GM21367 (cell line): ENCODE measurements at regions not wholly inside any gene's neighbourhood (a gene's known extent, or its start where the extent isn't known, plus 50 kb on each side); places are given as distances from the start of the nearest gene placed in this dataset.

Experiments
- ATAC-seq: cut with Tn5 transposase; IDR thresholded peaks from one replicate; pipeline ENCODE4 v1.9.1; 2021; ENCODE audit not compliant: unreplicated experiment

- no peak for ATAC-seq
Observed at GRCh38 chr1:82560566-82560965, 759.8 kb downstream of the ADGRL2 start.

- ATAC-seq: no peak
Observed at GRCh38 chr1:82555501-82555900, 754.8 kb downstream of the ADGRL2 start.

- ATAC-seq: no peak
Observed at GRCh38 chr1:82549841-82550240, 749.1 kb downstream of the ADGRL2 start.

- no peak for ATAC-seq
Observed at GRCh38 chr1:82542766-82543165, 742.0 kb downstream of the ADGRL2 start.

- ATAC-seq: no peak
Observed at GRCh38 chr1:82542141-82542540, 741.4 kb downstream of the ADGRL2 start.

- ATAC-seq: no peak
Observed at GRCh38 chr1:82540006-82540405, 739.3 kb downstream of the ADGRL2 start.

GRCh38 chr1:82538876-82539275, 738.1 kb downstream of the ADGRL2 start:
- ATAC-seq: no peak

- no peak for ATAC-seq
Observed at GRCh38 chr1:82534996-82535395, 734.3 kb downstream of the ADGRL2 start.

- ATAC-seq: no peak
Observed at GRCh38 chr1:82525378-82525777, 724.6 kb downstream of the ADGRL2 start.

- no peak for ATAC-seq
Observed at GRCh38 chr1:82520611-82521010, 719.9 kb downstream of the ADGRL2 start.

- ATAC-seq: no peak
Observed at GRCh38 chr1:82517586-82517985, 716.9 kb downstream of the ADGRL2 start.

GRCh38 chr1:82515650-82516049, 714.9 kb downstream of the ADGRL2 start:
- no peak for ATAC-seq

- no peak for ATAC-seq
Observed at GRCh38 chr1:82511441-82511840, 710.7 kb downstream of the ADGRL2 start.

- ATAC-seq: no peak
Observed at GRCh38 chr1:82510431-82510830, 709.7 kb downstream of the ADGRL2 start.

- ATAC-seq: no peak
Observed at GRCh38 chr1:82507011-82507410, 706.3 kb downstream of the ADGRL2 start.

- ATAC-seq: no peak
Observed at GRCh38 chr1:82503822-82504221, 703.1 kb downstream of the ADGRL2 start.

- ATAC-seq: no peak
Observed at GRCh38 chr1:82499022-82499421, 698.3 kb downstream of the ADGRL2 start.

GRCh38 chr1:82494117-82494516, 693.4 kb downstream of the ADGRL2 start:
- no peak for ATAC-seq

- no peak for ATAC-seq
Observed at GRCh38 chr1:82492159-82492558, 691.4 kb downstream of the ADGRL2 start.

- ATAC-seq: no peak
Observed at GRCh38 chr1:82491301-82492048, 690.7 kb downstream of the ADGRL2 start.

GRCh38 chr1:82487778-82488177, 687.0 kb downstream of the ADGRL2 start:
- ATAC-seq: no peak

GRCh38 chr1:82486969-82487368, 686.2 kb downstream of the ADGRL2 start:
- no peak for ATAC-seq

- ATAC-seq: no peak
Observed at GRCh38 chr1:82486468-82486867, 685.7 kb downstream of the ADGRL2 start.
